SH-SY5Y (cell line): ENCODE measurements at regions not wholly inside any gene's neighbourhood (a gene's known extent, or its start where the extent isn't known, plus 50 kb on each side); places are given as distances from the start of the nearest gene placed in this dataset.

Experiments
- GATA2 ChIP-seq: IDR thresholded peaks from 2 replicates; pipeline ENCODE4 v1.6.1; 2011; ENCODE audit warnings: mild to moderate bottlenecking, low read depth, low read length
- GATA3 ChIP-seq: IDR thresholded peaks from 2 replicates; pipeline ENCODE4 v1.6.1; 2011; ENCODE audit warnings: low read depth, mild to moderate bottlenecking, low read length, moderate library complexity

DNA sequence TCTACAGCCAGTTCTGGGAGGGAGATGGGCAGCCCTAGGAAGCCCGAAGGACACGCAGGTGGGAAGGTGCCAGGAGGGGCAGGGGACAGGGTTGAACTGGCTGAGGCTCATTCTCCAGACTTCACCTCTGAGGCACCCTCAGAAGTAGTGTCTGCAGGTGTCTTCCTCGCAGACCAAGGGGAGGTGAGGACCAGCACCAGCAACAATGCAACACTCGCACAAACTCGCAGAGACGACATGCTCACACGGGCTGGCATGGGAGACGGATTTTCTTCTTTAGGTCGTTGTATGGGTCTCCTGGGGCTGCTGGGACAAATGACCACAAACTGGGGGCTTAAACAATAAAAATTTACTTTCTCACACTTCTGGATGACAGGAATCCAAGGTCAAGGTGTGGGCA, 132.2 kb upstream of the FOXF1 start:
- TF ChIP-seq GATA3, result no peak
- TF ChIP-seq GATA2, result no peak
